ENCODE measurements at regions not wholly inside any gene's neighbourhood (a gene's known extent, or its start where the extent isn't known, plus 50 kb on each side); places are given as distances from the start of the nearest gene placed in this dataset.

- H3K27me3 Mint-ChIP-seq (ENCODE audit: insufficient read depth, unreplicated experiment): peaks cover 4% of the 10 kb centered on the region
- H3K9me3 Mint-ChIP-seq (ENCODE audit: unreplicated experiment): no peaks in the 10 kb centered on the region
- TF ChIP-seq, protein P1, sequence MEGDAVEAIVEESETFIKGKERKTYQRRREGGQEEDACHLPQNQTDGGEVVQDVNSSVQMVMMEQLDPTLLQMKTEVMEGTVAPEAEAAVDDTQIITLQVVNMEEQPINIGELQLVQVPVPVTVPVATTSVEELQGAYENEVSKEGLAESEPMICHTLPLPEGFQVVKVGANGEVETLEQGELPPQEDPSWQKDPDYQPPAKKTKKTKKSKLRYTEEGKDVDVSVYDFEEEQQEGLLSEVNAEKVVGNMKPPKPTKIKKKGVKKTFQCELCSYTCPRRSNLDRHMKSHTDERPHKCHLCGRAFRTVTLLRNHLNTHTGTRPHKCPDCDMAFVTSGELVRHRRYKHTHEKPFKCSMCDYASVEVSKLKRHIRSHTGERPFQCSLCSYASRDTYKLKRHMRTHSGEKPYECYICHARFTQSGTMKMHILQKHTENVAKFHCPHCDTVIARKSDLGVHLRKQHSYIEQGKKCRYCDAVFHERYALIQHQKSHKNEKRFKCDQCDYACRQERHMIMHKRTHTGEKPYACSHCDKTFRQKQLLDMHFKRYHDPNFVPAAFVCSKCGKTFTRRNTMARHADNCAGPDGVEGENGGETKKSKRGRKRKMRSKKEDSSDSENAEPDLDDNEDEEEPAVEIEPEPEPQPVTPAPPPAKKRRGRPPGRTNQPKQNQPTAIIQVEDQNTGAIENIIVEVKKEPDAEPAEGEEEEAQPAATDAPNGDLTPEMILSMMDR (IDR thresholded peaks at IDR 0.05; ENCODE audit: unreplicated experiment): no peak
- BruUV-seq (replicated peaks): no TSS peak
- no peak overlapping the region for H3K4me3 Mint-ChIP-seq (ENCODE audit: unreplicated experiment)
- intact Hi-C loops (cut with micrococcal nuclease): no loop called here
- POLR2A ChIA-PET: interaction anchor here (0.6 kb wide), 1 partner anchor 279 kb away, joined by 3 read pairs; no protein-coding TSS in a partner anchor
- DNase-seq (ENCODE audit: unreplicated experiment): no peak
- no peaks in the 10 kb centered on the region for H3K4me1 Mint-ChIP-seq (ENCODE audit: insufficient read depth, unreplicated experiment)
- H3K36me3 Mint-ChIP-seq (ENCODE audit: insufficient read depth, unreplicated experiment): no peaks in the 10 kb centered on the region
- CTCF ChIA-PET: no interaction called here
- no peak overlapping the region for H3K27ac Mint-ChIP-seq (ENCODE audit: low read depth, unreplicated experiment)
Observed at GRCh38 chrX:85622635-85623034, 243.2 kb upstream of the POF1B start.

DNA sequence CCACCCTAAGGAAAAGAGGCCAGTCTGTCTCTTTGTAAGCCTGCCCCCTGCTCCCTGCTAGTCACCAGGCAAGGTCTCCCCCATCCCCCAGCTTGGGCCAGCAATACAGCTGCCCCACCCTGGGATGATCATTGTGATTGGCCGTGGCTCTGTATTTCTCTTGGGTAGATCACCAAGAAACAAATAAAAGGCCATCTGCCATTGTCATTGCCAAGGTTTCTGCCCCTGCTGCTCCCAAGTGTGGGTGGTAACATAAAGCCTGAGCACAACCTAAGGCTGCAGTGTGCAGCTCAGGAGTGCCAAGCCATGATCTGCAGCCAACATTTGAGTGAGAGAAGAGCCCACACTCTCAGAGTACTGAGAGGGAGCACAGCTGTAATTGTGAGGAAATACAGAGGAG lies 241.0 kb upstream of the POF1B start:
- H3K4me3 Mint-ChIP-seq (ENCODE audit: unreplicated experiment): no peak overlapping the region
- no peaks in the 10 kb centered on the region for H3K4me1 Mint-ChIP-seq (ENCODE audit: insufficient read depth, unreplicated experiment)
- ChIA-PET CTCF (interaction anchor here (0.6 to 1.8 kb wide), 2 partner anchors 10 to 1197 kb away, joined by 4 to 9 read pairs; no protein-coding TSS in a partner anchor), POLR2A (no interaction called here)
- TF ChIP-seq, protein P1 (IDR thresholded peaks at IDR 0.05; ENCODE audit: unreplicated experiment): no peak
- no TSS peak for BruUV-seq (replicated peaks)
- DNase-seq (ENCODE audit: unreplicated experiment): no peak
- H3K27ac Mint-ChIP-seq (ENCODE audit: low read depth, unreplicated experiment): no peak overlapping the region
- no peaks in the 10 kb centered on the region for H3K36me3 Mint-ChIP-seq (ENCODE audit: insufficient read depth, unreplicated experiment)
- peaks cover 14% of the 10 kb centered on the region for H3K27me3 Mint-ChIP-seq (ENCODE audit: insufficient read depth, unreplicated experiment)
- intact Hi-C loops (cut with micrococcal nuclease): no loop called here
- no peaks in the 10 kb centered on the region for H3K9me3 Mint-ChIP-seq (ENCODE audit: unreplicated experiment)

DNA sequence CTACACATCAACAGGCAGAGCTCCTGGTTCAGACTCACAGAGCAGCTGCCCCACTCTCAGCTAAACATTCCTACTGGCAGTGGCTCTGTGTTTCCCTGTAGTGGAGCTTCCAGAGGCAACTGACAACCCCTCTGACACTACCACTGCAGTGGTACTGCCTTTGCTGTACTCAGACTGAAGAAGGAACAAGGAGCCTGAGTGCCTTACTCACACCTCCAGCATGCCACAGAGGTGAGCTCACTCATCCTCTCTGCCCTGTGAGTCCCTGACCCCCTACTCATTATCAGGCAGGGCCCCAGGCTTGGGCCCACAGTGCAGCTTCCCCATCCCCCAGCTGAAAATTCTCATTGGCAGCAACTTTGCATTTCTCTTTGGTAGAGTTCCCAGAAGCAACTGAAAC lies 240.5 kb upstream of the POF1B start:
- no peak for DNase-seq (ENCODE audit: unreplicated experiment)
- H3K9me3 Mint-ChIP-seq (ENCODE audit: unreplicated experiment): no peaks in the 10 kb centered on the region
- H3K4me3 Mint-ChIP-seq (ENCODE audit: unreplicated experiment): no peak overlapping the region
- TF ChIP-seq, protein P1 (IDR thresholded peaks at IDR 0.05; ENCODE audit: unreplicated experiment): no peak
- BruUV-seq (replicated peaks): no TSS peak
- intact Hi-C loops (cut with micrococcal nuclease): no loop called here
- no peak overlapping the region for H3K27ac Mint-ChIP-seq (ENCODE audit: low read depth, unreplicated experiment)
- no peaks in the 10 kb centered on the region for H3K4me1 Mint-ChIP-seq (ENCODE audit: insufficient read depth, unreplicated experiment)
- H3K27me3 Mint-ChIP-seq (ENCODE audit: insufficient read depth, unreplicated experiment): peaks cover 14% of the 10 kb centered on the region
- H3K36me3 Mint-ChIP-seq (ENCODE audit: insufficient read depth, unreplicated experiment): no peaks in the 10 kb centered on the region
- ChIA-PET POLR2A (no interaction called here), CTCF (interaction anchor here (0.9 to 1.8 kb wide), 3 partner anchors 8 to 10 kb away, joined by 5 to 9 read pairs (median 6); no protein-coding TSS in a partner anchor)

GRCh38 chrX:85611926-85612325 lies 232.5 kb upstream of the POF1B start:
- no peaks in the 10 kb centered on the region for H3K9me3 Mint-ChIP-seq (ENCODE audit: unreplicated experiment)
- H3K36me3 Mint-ChIP-seq (ENCODE audit: insufficient read depth, unreplicated experiment): no peaks in the 10 kb centered on the region
- peaks cover 5% of the 10 kb centered on the region for H3K4me1 Mint-ChIP-seq (ENCODE audit: insufficient read depth, unreplicated experiment)
- no peak overlapping the region for H3K4me3 Mint-ChIP-seq (ENCODE audit: unreplicated experiment)
- intact Hi-C loops (cut with micrococcal nuclease): loop anchor here (1.0 to 5.0 kb wide), 3 partner anchors 560 to 1687 kb away; no protein-coding TSS in a partner anchor
- H3K27ac Mint-ChIP-seq (ENCODE audit: low read depth, unreplicated experiment): no peak overlapping the region
- peaks cover 3% of the 10 kb centered on the region for H3K27me3 Mint-ChIP-seq (ENCODE audit: insufficient read depth, unreplicated experiment)
- POLR2A ChIA-PET: no interaction called here
- TF ChIP-seq, protein P1 (IDR thresholded peaks at IDR 0.05; ENCODE audit: unreplicated experiment): peak; percentile 45
- DNase-seq (ENCODE audit: unreplicated experiment): peak; percentile 38
- no TSS peak for BruUV-seq (replicated peaks)
- CTCF ChIA-PET: interaction anchor here (0.7 to 2.1 kb wide), 3 partner anchors 8 to 967 kb away, joined by 3 to 9 read pairs (median 3); no protein-coding TSS in a partner anchor

Data from MCF 10A (cell line).